CD14-positive monocyte (primary cell): ENCODE measurements at regions not wholly inside any gene's neighbourhood (a gene's known extent, or its start where the extent isn't known, plus 50 kb on each side); places are given as distances from the start of the nearest gene placed in this dataset.

Experiments used
- DNase-seq, 3 donors: peaks; one replicate each; pipeline ENCODE4 v3.0.0-alpha.2; 2011 to 2022
- H2AFZ ChIP-seq: 2 replicates; pipeline ENCODE4 v1.6.0; 2012; ENCODE audit warnings: mild to moderate bottlenecking, low read depth, low read length, inconsistent platforms; ENCODE audit not compliant: insufficient read depth, poor library complexity, severe bottlenecking
- H3K27ac ChIP-seq, 2 donors: 1 replicate in 1 of 2; 2 replicates in 1 of 2; pipeline ENCODE4 v1.5.1; 2012 to 2013; ENCODE audit warnings: low read length in 2 of 2, control low read depth in 1 of 2, inconsistent platforms in 1 of 2, low read depth in 1 of 2, mild to moderate bottlenecking in 1 of 2
- H3K27me3 ChIP-seq, 2 donors: one replicate each; pipeline versions ENCODE4 v1.6.0 to v1.6.1; 2011 to 2013; ENCODE audit warnings: low read length in 2 of 2; ENCODE audit not compliant: control insufficient read depth in 2 of 2, insufficient read depth in 2 of 2
- H3K36me3 ChIP-seq, 2 donors: replicated peaks in 1 of 2; 1 replicate in 1 of 2; 2 replicates in 1 of 2; pipeline versions ENCODE4 v1.5.1 to v1.6.1; 2012 to 2013; ENCODE audit warnings: low read length in 2 of 2, control low read depth in 1 of 2, inconsistent platforms in 1 of 2, mild to moderate bottlenecking in 1 of 2; ENCODE audit not compliant: insufficient read depth in 2 of 2, control insufficient read depth in 1 of 2
- H3K4me1 ChIP-seq, 2 donors: 1 replicate in 1 of 2; 2 replicates in 1 of 2; pipeline versions ENCODE4 v1.5.1 to v1.6.1; 2012 to 2013; ENCODE audit warnings: low read length in 2 of 2, control low read depth in 1 of 2, inconsistent platforms in 1 of 2, mild to moderate bottlenecking in 1 of 2, moderate library complexity in 1 of 2; ENCODE audit not compliant: insufficient read depth in 2 of 2, control insufficient read depth in 1 of 2
- H3K4me2 ChIP-seq: replicated peaks from 2 replicates; pipeline ENCODE3; 2012; ENCODE audit warnings: low read length, moderate library complexity, mild to moderate bottlenecking; ENCODE audit not compliant: poor library complexity, severe bottlenecking; ENCODE audit errors: extremely low read depth
- H3K4me3 ChIP-seq, 3 experiments: fragments of 200-600 bp in 1 of 3; sonication (generic) in 1 of 3; replicated peaks in 1 of 3; 1 replicate in 2 of 3; 2 replicates in 1 of 3; pipeline ENCODE4 v1.5.1; 2011 to 2013; ENCODE audit warnings: low read length in 3 of 3, mild to moderate bottlenecking in 3 of 3, control low read depth in 2 of 3, low read depth in 2 of 3, inconsistent platforms in 1 of 3, moderate library complexity in 1 of 3
- H3K79me2 ChIP-seq: 2 replicates; pipeline ENCODE4 v1.6.0; 2012; ENCODE audit warnings: mild to moderate bottlenecking, control low read depth, inconsistent platforms, low read length, moderate library complexity; ENCODE audit not compliant: insufficient read depth
- H3K9ac ChIP-seq: 2 replicates; pipeline ENCODE4 v1.6.0; 2017; ENCODE audit warnings: low read length, mild to moderate bottlenecking; ENCODE audit not compliant: insufficient read depth, poor library complexity, severe bottlenecking
- H3K9me3 ChIP-seq, 2 donors: replicated peaks in 1 of 2; 1 replicate in 1 of 2; 2 replicates in 1 of 2; pipeline versions ENCODE4 v1.5.1 to v1.6.1; 2012 to 2013; ENCODE audit warnings: low read length in 2 of 2, control low read depth in 1 of 2; ENCODE audit not compliant: control insufficient read depth in 1 of 2, insufficient read depth in 1 of 2
- H4K20me1 ChIP-seq: 2 replicates; pipeline ENCODE4 v1.6.0; 2012; ENCODE audit warnings: mild to moderate bottlenecking, low read length, control low read depth, moderate library complexity; ENCODE audit not compliant: insufficient read depth
- H3K27ac Mint-ChIP-seq, 7 donors: one replicate each; pipeline ENCODE4 v1.8.0; 2020; ENCODE audit warnings: mild to moderate bottlenecking in 7 of 7, mixed read lengths in 7 of 7, moderate library complexity in 6 of 7, inconsistent platforms in 2 of 7
- H3K27me3 Mint-ChIP-seq, 3 donors: one replicate each; pipeline ENCODE4 v1.8.0; 2021 to 2022; ENCODE audit warnings: low read depth in 3 of 3, mild to moderate bottlenecking in 3 of 3, mixed read lengths in 3 of 3, moderate library complexity in 3 of 3, inconsistent platforms in 1 of 3
- H3K36me3 Mint-ChIP-seq, 2 donors: one replicate each; pipeline ENCODE4 v1.8.0; 2020; ENCODE audit warnings: mixed read lengths in 2 of 2, inconsistent platforms in 1 of 2, mild to moderate bottlenecking in 1 of 2
- H3K4me1 Mint-ChIP-seq: one replicate; pipeline ENCODE4 v1.8.0; 2020; ENCODE audit warnings: mild to moderate bottlenecking, mixed read lengths
- H3K4me3 Mint-ChIP-seq, 2 donors: one replicate each; pipeline ENCODE4 v1.8.0; 2020; ENCODE audit warnings: mild to moderate bottlenecking in 2 of 2, mixed read lengths in 2 of 2, moderate library complexity in 1 of 2
- H3K9me3 Mint-ChIP-seq, 7 donors: one replicate each; pipeline ENCODE4 v1.8.0; 2020 to 2022; ENCODE audit warnings: mixed read lengths in 7 of 7, mild to moderate bottlenecking in 6 of 7, moderate library complexity in 6 of 7, inconsistent platforms in 2 of 7
- WGBS: methylation state at CpG from one replicate; pipeline ENCODE4 v1.1.5; 2013; ENCODE audit warnings: missing lambda C conversion rate; ENCODE audit not compliant: insufficient coverage; 5-methylcytosine and 5-hydroxymethylcytosine counted together
- intact Hi-C, 2 donors: fragments of 100-400 bp; cut with micrococcal nuclease; formaldehyde crosslinking; loops; one replicate each; pipeline versions ENCODE4 v1.15.0 to v1.15.1; 2023
- TF ChIP-seq, protein P1 (sequence below): fragments of 200-600 bp; IDR thresholded peaks from one replicate; pipeline ENCODE4 v1.8.0; 2022; ENCODE audit warnings: antibody characterized with exemption, mild to moderate bottlenecking

DNA sequence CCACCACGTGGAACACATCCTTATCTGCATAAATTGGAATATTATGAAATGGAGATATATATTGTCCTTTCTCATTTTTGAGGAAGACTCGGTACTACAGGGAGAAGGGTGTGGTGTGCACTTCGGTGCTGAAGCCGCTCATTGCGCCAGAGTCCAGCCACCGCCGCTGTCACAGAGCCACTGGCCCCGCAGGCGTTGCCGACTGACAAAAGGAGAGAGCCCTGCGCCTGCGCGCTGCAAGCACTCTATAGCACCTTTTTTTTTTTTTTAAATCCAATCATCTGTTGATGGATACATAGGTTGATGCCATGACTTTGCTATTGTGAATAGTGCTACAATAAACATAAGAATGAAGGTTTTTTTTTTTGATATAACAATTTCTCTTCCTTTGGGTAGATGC lies 130.0 kb upstream of the TBC1D5 start:
- Mint-ChIP-seq H3K4me3 (no peak overlapping the region), H3K27ac (no peak overlapping the region), H3K27me3 (peaks cover 0 to 2% (median 0%) of the 10 kb centered on the region in 3 donors), H3K4me1 (peaks cover 15% of the 10 kb centered on the region), H3K36me3 (no peaks in the 10 kb centered on the region), H3K9me3 (peaks cover 0 to 8% (median 5%) of the 10 kb centered on the region in 7 donors)
- H3K9me3 ChIP-seq = no peaks in the 10 kb centered on the region
- no peak overlapping the region for H2AFZ ChIP-seq
- TF ChIP-seq, protein P1, sequence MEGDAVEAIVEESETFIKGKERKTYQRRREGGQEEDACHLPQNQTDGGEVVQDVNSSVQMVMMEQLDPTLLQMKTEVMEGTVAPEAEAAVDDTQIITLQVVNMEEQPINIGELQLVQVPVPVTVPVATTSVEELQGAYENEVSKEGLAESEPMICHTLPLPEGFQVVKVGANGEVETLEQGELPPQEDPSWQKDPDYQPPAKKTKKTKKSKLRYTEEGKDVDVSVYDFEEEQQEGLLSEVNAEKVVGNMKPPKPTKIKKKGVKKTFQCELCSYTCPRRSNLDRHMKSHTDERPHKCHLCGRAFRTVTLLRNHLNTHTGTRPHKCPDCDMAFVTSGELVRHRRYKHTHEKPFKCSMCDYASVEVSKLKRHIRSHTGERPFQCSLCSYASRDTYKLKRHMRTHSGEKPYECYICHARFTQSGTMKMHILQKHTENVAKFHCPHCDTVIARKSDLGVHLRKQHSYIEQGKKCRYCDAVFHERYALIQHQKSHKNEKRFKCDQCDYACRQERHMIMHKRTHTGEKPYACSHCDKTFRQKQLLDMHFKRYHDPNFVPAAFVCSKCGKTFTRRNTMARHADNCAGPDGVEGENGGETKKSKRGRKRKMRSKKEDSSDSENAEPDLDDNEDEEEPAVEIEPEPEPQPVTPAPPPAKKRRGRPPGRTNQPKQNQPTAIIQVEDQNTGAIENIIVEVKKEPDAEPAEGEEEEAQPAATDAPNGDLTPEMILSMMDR = no peak
- DNase-seq = no peak
- no peaks in the 10 kb centered on the region for H3K27me3 ChIP-seq
- peaks cover 12 to 14% of the 10 kb centered on the region in 2 donors for H3K4me1 ChIP-seq
- intact Hi-C loops = no loop called here
- no peak overlapping the region for H3K4me2 ChIP-seq
- H4K20me1 ChIP-seq = no peaks in the 10 kb centered on the region
- no peak overlapping the region for H3K27ac ChIP-seq
- no peak overlapping the region for H3K9ac ChIP-seq
- 96% methylated on average over 8 of the region's 13 CpGs for WGBS
- no peaks in the 10 kb centered on the region for H3K36me3 ChIP-seq
- no peaks in the 10 kb centered on the region for H3K79me2 ChIP-seq
- H3K4me3 ChIP-seq = no peak overlapping the region

DNA sequence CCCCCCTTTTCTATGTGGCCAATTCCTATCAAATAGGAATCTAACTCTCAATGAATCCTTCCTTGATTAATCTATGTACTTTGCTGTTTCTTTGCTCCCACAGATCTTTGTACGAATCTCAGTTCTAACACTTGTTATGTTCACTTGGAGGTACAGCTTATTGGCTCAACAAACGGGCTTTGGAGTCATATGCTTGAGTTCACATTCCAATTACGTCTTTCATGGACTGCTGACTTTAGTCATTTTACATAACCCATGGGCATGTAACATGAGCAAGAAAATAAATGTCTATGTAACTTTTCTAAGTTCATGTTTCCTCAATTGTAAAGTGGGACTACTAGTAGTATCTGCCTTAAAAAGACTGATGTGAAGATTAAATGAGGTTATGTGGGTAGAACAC lies 123.2 kb upstream of the TBC1D5 start:
- H3K4me2 ChIP-seq = no peak overlapping the region
- H3K27ac Mint-ChIP-seq = no peak overlapping the region
- intact Hi-C loops = no loop called here
- H3K36me3 ChIP-seq = no peaks in the 10 kb centered on the region
- peaks cover 0 to 2% (median 0%) of the 10 kb centered on the region in 3 donors for H3K27me3 Mint-ChIP-seq
- H3K36me3 Mint-ChIP-seq = no peaks in the 10 kb centered on the region
- TF ChIP-seq, protein P1 = no peak
- DNase-seq = no peak
- H2AFZ ChIP-seq = no peak overlapping the region
- H4K20me1 ChIP-seq = no peaks in the 10 kb centered on the region
- H3K79me2 ChIP-seq = no peaks in the 10 kb centered on the region
- no peaks in the 10 kb centered on the region for H3K27me3 ChIP-seq
- no peak overlapping the region for H3K9ac ChIP-seq
- no peak overlapping the region for H3K27ac ChIP-seq
- WGBS = 80% methylated on average over 1 of the region's 3 CpGs
- no peaks in the 10 kb centered on the region for H3K9me3 ChIP-seq
- H3K4me3 Mint-ChIP-seq = no peak overlapping the region
- H3K4me1 Mint-ChIP-seq = no peaks in the 10 kb centered on the region
- H3K4me1 ChIP-seq = no peaks in the 10 kb centered on the region
- peaks cover 0 to 14% (median 11%) of the 10 kb centered on the region in 7 donors for H3K9me3 Mint-ChIP-seq
- H3K4me3 ChIP-seq = no peak overlapping the region
